ENCODE measurements at regions not wholly inside any gene's neighbourhood (a gene's known extent, or its start where the extent isn't known, plus 50 kb on each side); places are given as distances from the start of the nearest gene placed in this dataset.

DNA sequence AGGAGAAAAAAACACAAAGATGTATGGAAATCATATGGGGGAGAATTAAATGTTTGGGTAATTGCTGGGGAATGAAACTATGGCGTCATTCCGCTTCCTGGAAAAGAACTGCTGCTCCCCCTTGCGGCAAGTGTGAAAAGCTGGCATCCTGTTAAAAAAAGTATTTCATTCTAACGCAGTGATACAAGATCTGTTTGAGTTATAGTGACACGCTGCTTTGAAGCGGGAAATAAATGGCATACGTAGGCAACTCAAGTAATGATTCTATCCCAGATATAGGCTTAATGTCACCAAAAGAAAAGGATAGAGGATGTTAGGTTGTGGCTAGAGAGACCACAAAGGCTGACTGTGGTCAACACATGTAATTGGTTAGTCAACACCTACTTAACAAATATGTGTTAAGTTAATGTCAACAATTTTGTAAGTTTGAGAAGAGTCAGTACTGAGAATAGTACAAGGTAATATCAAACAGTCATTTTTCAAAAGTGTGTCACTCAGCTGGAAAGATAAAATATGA lies 70.2 kb upstream of the ALDH1A1 start:
- TF ChIP-seq, protein P1, sequence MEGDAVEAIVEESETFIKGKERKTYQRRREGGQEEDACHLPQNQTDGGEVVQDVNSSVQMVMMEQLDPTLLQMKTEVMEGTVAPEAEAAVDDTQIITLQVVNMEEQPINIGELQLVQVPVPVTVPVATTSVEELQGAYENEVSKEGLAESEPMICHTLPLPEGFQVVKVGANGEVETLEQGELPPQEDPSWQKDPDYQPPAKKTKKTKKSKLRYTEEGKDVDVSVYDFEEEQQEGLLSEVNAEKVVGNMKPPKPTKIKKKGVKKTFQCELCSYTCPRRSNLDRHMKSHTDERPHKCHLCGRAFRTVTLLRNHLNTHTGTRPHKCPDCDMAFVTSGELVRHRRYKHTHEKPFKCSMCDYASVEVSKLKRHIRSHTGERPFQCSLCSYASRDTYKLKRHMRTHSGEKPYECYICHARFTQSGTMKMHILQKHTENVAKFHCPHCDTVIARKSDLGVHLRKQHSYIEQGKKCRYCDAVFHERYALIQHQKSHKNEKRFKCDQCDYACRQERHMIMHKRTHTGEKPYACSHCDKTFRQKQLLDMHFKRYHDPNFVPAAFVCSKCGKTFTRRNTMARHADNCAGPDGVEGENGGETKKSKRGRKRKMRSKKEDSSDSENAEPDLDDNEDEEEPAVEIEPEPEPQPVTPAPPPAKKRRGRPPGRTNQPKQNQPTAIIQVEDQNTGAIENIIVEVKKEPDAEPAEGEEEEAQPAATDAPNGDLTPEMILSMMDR (IDR thresholded peaks at IDR 0.05), result peak; percentile 72 to 79 (median 74)
- TF ChIP-seq POLR2A (IDR thresholded peaks at IDR 0.05), result no peak
